ENCODE measurements at regions not wholly inside any gene's neighbourhood (a gene's known extent, or its start where the extent isn't known, plus 50 kb on each side); places are given as distances from the start of the nearest gene placed in this dataset.

DNA sequence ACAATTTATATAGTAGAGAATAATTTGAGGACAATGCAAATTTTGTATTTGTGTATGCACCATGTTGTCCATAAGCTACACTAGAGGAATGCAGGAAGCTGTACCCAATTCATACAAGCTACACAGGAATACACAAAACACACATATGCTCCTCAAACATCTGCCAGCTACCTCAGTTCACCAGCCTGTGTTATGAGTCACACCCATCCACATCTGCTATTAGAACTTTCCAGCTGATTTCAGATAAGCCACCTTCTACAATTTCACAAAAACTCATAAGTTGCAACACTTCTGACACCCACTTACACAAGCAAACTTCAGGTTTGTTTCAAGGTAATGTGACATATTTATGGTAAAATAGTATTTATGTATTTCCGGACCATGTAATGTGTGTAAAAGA, 438.9 kb downstream of the SATB2 start:
- TF ChIP-seq POLR2A (IDR thresholded peaks at IDR 0.05; ENCODE audit: low read length) (no peak), GATA1 (IDR thresholded peaks at IDR 0.05; ENCODE audit: low read depth, low read length) (no peak)
